T-helper 17 cell (primary cell): ENCODE measurements at regions not wholly inside any gene's neighbourhood (a gene's known extent, or its start where the extent isn't known, plus 50 kb on each side); places are given as distances from the start of the nearest gene placed in this dataset.
"Not testable (repeated sequence)": the region's sequence is repeated elsewhere in the genome, so short reads cannot be mapped to it uniquely, and the experiment has no call there.

Source experiments
- ATAC-seq: fragments of 150-1000 bp; cut with Tn5 transposase; 2 replicates; pipeline ENCODE4 v1.10.0; 2021; ENCODE audit warnings: mild to moderate bottlenecking, moderate library complexity
- DNase-seq, 3 donors: peaks; one replicate each; pipeline versions ENCODE4 v3.0.0 to v3.0.0-alpha.2; 2020 to 2021
- H3K9me3 ChIP-seq: one replicate; pipeline ENCODE4 v1.7.0; 2013; ENCODE audit warnings: low read length, mild to moderate bottlenecking; ENCODE audit not compliant: control insufficient read depth, poor library complexity, severe bottlenecking
- H3K27ac Mint-ChIP-seq: one replicate; pipeline ENCODE4 v1.8.0; 2022; ENCODE audit warnings: mild to moderate bottlenecking, moderate library complexity, mixed read lengths
- H3K27me3 Mint-ChIP-seq: one replicate; pipeline ENCODE4 v1.8.0; 2022; ENCODE audit warnings: mixed read lengths
- H3K36me3 Mint-ChIP-seq: one replicate; pipeline ENCODE4 v1.8.0; 2022; ENCODE audit warnings: low read depth, mixed read lengths
- H3K4me1 Mint-ChIP-seq: one replicate; pipeline ENCODE4 v1.8.0; 2022; ENCODE audit warnings: mild to moderate bottlenecking, mixed read lengths
- H3K4me3 Mint-ChIP-seq: one replicate; pipeline ENCODE4 v1.8.0; 2022; ENCODE audit warnings: mild to moderate bottlenecking, moderate library complexity, mixed read lengths

DNA sequence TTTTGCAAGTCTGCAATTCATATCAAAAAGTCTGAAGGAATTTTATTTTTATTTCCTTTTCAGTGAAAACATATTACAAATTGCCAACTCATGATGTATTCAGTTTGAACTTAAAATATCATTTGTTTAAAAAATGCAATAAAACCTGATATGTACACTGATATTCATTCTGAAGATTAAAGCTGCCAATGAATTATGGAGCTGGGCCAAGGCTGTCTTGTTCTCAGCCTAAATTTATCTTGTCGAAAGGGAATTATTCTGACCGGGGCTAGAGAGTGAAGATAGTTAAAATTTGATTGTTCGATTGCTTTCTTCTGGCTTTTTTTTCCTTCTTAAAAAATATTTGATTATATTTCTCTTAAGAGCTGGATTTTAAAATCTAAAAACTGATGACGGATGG lies 54.0 kb upstream of the RBFOX1 start:
- no peaks in the 10 kb centered on the region for H3K4me1 Mint-ChIP-seq
- DNase-seq: no peak

DNA sequence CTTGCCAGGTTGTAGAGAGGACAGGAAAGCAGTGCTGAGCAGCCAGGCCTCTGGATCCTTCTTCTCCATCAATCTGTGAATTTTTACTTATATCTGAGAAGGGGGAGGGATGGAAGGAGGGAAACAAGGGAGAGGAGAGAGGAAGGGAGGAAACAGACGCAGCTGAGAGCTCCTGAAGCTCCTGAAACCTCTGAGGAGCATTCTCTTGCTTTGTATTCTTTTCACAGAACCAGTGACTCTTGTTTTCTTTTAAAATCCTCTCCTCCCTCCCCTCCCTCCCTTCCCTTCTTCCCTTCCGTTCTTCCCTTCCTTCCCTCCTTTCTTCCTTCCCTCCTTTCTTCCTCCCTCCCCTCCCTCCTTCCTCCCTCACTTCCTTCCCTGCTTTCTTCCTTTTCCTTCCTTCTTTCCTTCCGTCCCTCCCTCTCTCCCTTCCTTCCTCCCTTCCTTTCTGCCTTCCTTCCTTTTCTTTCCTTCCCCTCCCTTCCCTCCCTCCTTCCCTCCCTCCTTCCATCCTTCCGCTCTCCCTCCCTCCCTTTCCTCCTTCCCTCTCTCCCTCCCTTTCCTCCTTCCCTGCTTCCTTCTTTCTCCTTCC lies 60.0 kb upstream of the RBFOX1 start:
- no peak overlapping the region for H3K27ac Mint-ChIP-seq
- ATAC-seq (no peak), DNase-seq (no peak)
- H3K9me3 ChIP-seq: no peaks in the 10 kb centered on the region
- no peaks in the 10 kb centered on the region for H3K36me3 Mint-ChIP-seq
- no peaks in the 10 kb centered on the region for H3K4me1 Mint-ChIP-seq
- no peak overlapping the region for H3K4me3 Mint-ChIP-seq
- H3K27me3 Mint-ChIP-seq: no peaks in the 10 kb centered on the region

More for the DNA sequence above, 54.0 kb upstream of the RBFOX1 start:
- Mint-ChIP-seq H3K36me3 (no peaks in the 10 kb centered on the region), H3K27ac (no peak overlapping the region), H3K27me3 (no peaks in the 10 kb centered on the region), H3K4me3 (no peak overlapping the region)
- no peaks in the 10 kb centered on the region for H3K9me3 ChIP-seq
- ATAC-seq: no peak

DNA sequence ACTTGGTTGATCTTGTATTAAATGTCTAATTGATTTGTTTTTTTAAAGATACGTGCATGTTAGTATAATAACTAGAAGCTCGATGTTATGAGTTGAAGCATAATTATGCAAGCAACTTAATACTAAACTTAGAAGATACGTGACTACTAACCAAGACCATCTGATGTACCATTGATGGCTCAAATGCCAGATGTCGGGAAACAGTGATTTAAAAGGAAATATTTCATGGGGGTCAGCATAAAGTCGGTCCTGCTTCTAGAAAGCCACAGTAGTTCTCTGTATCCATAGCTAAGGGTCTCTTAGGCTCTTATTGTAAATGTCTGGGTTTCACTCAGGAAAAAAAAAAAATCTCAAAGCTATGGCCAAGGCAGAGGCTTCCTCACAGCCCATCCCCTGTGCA lies 61.2 kb upstream of the RBFOX1 start:
- ATAC-seq (no peak), DNase-seq (no peak)
- no peaks in the 10 kb centered on the region for H3K9me3 ChIP-seq
- Mint-ChIP-seq H3K36me3 (no peaks in the 10 kb centered on the region), H3K4me1 (no peaks in the 10 kb centered on the region), H3K4me3 (no peak overlapping the region), H3K27ac (no peak overlapping the region), H3K27me3 (no peaks in the 10 kb centered on the region)

DNA sequence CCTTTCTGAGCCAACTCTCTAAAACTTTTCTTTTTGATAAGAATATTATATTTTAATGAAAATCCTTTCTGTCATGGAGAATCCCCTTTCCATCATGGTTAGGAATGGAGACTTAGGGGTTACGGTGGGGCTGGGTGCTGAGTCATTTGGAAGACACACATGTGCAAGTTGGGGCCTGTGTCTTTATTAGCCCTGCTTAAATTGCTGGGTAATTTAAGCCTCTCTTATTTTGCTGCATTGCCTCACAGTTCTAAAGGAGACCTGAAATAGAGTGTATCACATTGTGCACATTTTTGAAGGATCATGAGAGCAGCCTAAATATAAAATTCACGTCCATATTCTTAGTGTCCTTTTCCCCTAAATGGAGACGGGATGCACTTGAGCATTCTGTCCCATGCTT lies 61.8 kb upstream of the RBFOX1 start:
- H3K4me3 Mint-ChIP-seq: no peak overlapping the region
- H3K27me3 Mint-ChIP-seq: no peaks in the 10 kb centered on the region
- no peak for DNase-seq
- ATAC-seq: no peak
- H3K36me3 Mint-ChIP-seq: no peaks in the 10 kb centered on the region
- H3K27ac Mint-ChIP-seq: no peak overlapping the region
- H3K4me1 Mint-ChIP-seq: no peaks in the 10 kb centered on the region
- H3K9me3 ChIP-seq: no peaks in the 10 kb centered on the region

DNA sequence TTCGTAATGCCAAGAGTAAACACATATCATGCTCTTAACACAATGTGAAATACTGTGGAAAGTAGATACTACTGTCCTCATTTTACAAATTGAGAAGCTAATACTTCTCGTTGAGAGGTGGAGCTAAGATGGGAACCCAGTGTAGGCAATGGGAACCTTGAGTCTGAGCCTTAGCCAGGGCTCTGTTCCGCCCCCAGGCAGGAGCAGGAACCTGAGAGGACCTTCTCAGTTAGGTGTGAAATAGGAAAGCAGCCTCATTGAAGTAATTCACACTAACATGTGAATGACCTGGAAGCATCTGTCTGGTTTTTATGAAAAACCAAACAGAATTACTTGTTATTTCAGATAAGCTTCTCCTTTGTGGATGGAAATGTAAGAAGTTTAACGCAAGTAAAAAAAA lies 62.6 kb upstream of the RBFOX1 start:
- no peak for DNase-seq
- H3K4me1 Mint-ChIP-seq: no peaks in the 10 kb centered on the region
- no peak overlapping the region for H3K4me3 Mint-ChIP-seq
- no peak overlapping the region for H3K27ac Mint-ChIP-seq
- ATAC-seq: no peak
- H3K27me3 Mint-ChIP-seq: no peaks in the 10 kb centered on the region
- H3K9me3 ChIP-seq: no peaks in the 10 kb centered on the region
- H3K36me3 Mint-ChIP-seq: no peaks in the 10 kb centered on the region

DNA sequence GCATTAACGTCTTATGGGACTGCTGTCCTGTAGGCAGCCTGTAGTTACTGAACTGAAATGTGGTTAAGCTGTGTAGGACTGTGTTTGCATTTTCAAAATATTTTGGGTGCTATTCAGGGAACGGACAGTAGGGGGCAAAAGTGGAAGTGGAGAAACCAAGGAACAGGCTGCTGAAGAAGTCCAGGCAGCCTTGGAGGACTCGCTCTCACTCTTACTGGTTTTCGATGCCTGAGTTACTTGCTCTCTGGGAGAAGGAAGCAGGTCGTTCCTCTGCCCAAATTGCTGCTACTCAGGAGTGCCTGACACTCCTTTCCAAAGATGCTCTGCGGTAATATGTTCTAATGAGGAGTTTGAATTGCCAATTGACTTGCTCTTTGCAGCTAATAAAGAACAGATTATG lies 64.5 kb upstream of the RBFOX1 start:
- H3K27me3 Mint-ChIP-seq: no peaks in the 10 kb centered on the region
- H3K9me3 ChIP-seq: no peaks in the 10 kb centered on the region
- no peak overlapping the region for H3K27ac Mint-ChIP-seq
- DNase-seq (no peak), ATAC-seq (no peak)
- no peak overlapping the region for H3K4me3 Mint-ChIP-seq
- H3K36me3 Mint-ChIP-seq: no peaks in the 10 kb centered on the region
- H3K4me1 Mint-ChIP-seq: no peaks in the 10 kb centered on the region

DNA sequence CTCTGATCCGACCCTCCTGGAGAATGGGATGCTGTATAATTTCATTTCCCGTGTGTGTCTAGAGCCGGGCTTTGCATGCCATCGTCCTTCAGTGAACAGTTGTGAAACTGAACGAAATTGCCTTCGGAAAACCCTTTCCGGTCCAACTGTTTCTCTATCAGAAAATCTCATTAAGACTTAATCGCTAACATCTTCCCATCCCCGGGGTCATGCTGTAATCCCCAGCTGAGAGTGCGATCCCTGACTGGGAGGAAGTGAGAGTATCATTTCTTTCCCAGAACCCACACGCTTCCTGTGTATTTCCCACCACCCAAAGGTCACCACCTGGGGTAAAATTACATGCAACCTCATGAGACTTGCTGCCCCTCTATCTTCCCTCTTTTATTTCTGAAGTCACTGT lies 75.6 kb upstream of the RBFOX1 start:
- peaks cover 3% of the 10 kb centered on the region for H3K9me3 ChIP-seq
- ATAC-seq: no peak
- no peaks in the 10 kb centered on the region for H3K27me3 Mint-ChIP-seq
- H3K4me3 Mint-ChIP-seq: no peak overlapping the region
- H3K4me1 Mint-ChIP-seq: no peaks in the 10 kb centered on the region
- H3K36me3 Mint-ChIP-seq: no peaks in the 10 kb centered on the region
- H3K27ac Mint-ChIP-seq: no peak overlapping the region
- no peak for DNase-seq

DNA sequence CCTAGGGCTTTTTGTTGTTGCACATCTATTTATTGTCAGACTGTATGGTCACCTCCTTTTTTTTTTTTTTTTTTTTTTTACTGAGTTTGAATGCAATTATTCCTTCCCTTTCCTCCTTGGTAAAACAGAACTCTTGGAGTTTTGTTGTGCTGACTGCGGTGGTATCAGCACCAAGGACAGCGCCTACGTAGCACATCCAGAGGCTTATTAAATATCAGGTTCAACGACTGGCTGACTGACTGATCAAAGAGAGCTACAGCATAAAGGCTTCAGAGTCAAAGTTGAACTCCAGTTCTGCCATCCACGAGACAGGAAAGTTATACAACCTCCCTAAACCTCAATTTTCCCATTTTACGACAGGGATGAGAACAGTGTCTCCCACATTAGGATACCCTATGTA lies 86.1 kb upstream of the RBFOX1 start:
- Mint-ChIP-seq H3K27me3 (no peaks in the 10 kb centered on the region), H3K27ac (no peak overlapping the region), H3K4me3 (no peak overlapping the region), H3K36me3 (no peaks in the 10 kb centered on the region), H3K4me1 (no peaks in the 10 kb centered on the region)
- no peaks in the 10 kb centered on the region for H3K9me3 ChIP-seq
- ATAC-seq (no peak), DNase-seq (no peak)

DNA sequence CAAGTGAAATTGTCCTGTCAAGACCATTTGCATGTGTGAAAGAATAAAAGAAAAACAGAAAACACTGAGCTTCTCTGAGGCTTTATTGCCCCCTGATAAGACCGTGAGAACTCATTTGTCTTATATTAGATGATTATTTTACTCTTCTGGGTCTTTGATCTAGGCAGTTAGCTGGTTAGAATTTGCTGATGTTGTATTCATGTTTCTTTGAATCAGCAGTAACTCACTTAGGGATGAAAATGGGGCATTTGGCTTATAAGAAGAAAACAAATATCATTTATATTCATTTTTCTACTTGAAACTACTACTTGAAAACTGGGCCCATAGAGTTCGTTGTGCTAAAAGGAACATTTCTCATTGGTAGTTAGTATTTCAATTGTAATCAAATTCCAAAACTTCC lies 93.1 kb upstream of the RBFOX1 start:
- Mint-ChIP-seq H3K4me1 (no peaks in the 10 kb centered on the region), H3K4me3 (no peak overlapping the region), H3K27me3 (no peaks in the 10 kb centered on the region), H3K27ac (no peak overlapping the region), H3K36me3 (no peaks in the 10 kb centered on the region)
- H3K9me3 ChIP-seq: no peaks in the 10 kb centered on the region
- DNase-seq (no peak), ATAC-seq (no peak)

DNA sequence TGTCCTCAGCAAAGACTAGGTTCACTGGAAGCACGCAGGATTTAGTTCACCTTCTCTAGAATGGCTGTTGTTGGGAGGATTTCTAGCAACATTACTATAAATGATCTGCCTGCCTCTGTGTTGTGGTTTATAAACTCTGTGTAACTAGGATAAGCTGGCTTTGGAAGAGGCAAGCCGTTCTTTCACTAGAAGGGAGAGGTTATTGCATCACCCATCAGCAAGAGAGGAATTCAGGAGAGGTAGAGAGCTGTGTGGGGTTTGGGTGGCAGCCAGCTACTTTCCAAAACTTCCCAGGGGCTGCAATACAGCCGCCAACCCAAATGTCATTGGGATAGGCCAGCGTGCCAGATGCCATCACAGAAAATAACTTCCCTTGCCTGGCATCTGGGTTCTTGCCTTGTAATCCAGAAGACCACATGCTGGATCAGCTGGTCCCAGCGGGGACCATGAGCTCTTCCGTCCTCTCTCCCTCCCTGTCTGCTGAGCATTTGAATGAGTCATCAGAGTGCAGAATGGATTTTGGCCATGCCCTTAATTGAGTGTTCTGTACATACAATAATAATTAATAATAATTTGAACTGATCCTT lies 95.7 kb upstream of the RBFOX1 start:
- H3K4me1 Mint-ChIP-seq: no peaks in the 10 kb centered on the region
- H3K27ac Mint-ChIP-seq: no peak overlapping the region
- DNase-seq (no peak), ATAC-seq (no peak)
- no peaks in the 10 kb centered on the region for H3K36me3 Mint-ChIP-seq
- H3K4me3 Mint-ChIP-seq: no peak overlapping the region
- no peaks in the 10 kb centered on the region for H3K27me3 Mint-ChIP-seq
- no peaks in the 10 kb centered on the region for H3K9me3 ChIP-seq

DNA sequence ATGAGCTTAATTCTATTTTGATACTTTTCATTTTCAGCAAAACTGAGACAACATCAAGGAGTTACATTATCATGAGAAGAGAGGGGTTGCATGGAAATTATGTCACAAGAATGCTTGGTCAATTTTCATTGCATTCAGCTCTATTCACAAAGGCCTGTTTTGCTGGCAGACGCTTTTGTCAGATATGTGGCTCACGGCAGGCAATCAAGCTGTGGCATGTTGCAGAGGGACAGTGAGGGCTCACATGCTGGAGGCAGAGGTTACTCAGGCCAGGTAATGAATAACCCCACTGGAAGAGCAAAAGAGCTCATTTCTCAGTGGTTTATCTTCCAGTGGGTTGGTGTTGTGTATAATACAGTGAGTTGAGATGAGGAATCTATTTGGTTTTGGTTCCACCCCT lies 98.7 kb upstream of the RBFOX1 start:
- no peak for DNase-seq
- H3K27me3 Mint-ChIP-seq: no peaks in the 10 kb centered on the region
- H3K4me3 Mint-ChIP-seq: no peak overlapping the region
- H3K36me3 Mint-ChIP-seq: no peaks in the 10 kb centered on the region
- no peaks in the 10 kb centered on the region for H3K9me3 ChIP-seq
- H3K27ac Mint-ChIP-seq: no peak overlapping the region
- H3K4me1 Mint-ChIP-seq: no peaks in the 10 kb centered on the region
- ATAC-seq: no peak

DNA sequence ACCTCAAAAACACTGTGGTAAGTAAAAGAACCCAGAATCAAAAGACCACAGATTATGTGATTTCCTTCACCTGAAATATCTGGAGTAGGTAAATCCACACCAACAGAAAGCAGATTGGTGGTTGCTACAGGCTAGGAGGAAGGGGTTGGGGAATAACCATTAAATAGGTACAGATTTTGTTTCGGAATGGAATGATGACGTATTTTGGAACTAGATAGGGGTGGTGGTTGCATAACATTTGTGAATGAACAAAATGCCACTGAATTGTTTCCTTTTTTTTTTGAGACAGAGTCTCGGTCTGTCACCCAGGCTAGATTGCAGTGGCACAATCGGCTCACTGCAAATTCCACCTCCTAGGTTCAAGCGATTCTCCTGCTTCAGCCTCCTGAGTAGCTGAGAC lies 100.9 kb upstream of the RBFOX1 start:
- H3K9me3 ChIP-seq: no peaks in the 10 kb centered on the region
- Mint-ChIP-seq H3K4me1 (no peaks in the 10 kb centered on the region), H3K36me3 (no peaks in the 10 kb centered on the region), H3K4me3 (no peak overlapping the region), H3K27me3 (no peaks in the 10 kb centered on the region), H3K27ac (no peak overlapping the region)
- ATAC-seq (no peak), DNase-seq (no peak)

DNA sequence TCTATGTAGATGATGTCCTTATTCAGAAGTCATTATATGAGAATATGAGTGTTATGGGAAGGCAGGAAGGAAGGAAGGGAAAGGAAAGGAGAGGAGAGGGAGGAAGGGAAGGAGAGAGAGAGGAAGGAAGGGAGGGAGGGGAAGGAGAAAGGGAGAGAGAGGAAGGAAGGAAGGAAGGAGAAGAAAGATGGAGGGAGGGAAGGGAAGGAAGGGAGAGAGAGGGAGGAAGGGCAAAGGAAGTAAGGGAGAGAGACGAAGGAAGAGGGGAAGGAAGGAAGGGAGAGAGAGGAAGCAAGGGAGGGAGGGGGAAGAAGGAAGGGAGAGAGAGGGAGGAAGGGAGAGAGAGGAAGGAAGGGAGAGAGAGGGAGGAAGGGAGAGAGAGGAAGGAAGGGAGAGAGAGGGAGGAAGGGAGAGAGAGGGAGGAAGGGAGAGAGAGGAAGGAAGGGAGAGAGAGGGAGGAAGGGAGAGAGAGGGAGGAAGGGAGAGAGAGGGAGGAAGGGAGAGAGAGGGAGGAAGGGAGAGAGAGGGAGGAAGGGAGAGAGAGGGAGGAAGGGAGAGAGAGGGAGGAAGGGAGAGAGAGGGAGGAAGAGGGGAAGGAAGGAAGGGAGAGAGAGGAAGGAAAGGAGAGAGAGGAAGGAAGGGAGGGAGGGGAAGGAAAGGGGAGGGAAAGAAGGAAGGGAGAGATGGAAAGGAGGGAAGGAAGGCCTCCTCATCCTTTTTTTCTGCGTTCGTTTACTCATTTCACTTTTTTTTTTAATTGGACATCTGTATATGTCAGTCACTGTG lies 103.0 kb upstream of the RBFOX1 start:
- ATAC-seq, H3K4me3 Mint-ChIP-seq, H3K27ac Mint-ChIP-seq, H3K4me1 Mint-ChIP-seq, H3K27me3 Mint-ChIP-seq, H3K36me3 Mint-ChIP-seq, DNase-seq, H3K9me3 ChIP-seq: not testable (repeated sequence)

DNA sequence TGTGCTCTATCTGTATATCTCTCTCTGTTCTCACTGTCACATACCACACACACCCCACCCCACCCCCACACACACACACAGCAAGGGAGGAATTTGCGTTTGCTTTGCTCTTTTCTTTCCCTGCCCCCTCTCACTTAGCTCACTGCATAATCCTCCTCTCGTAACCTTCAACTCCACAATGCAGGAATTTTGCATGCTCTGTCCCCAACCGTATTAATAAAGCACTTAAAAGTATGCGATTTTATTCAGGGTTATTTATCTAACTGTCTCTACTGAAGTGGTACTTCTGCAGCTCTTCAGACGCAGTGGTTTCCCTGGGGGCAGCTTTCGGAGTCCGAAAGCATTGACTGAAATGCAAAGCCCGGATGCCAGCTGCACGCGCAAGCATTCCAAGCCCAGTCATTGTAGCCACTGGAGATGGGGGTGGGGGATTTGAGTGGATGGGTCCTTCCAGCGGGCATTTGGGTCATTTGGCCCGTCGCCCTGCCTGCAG lies 105.4 kb upstream of the RBFOX1 start:
- no peaks in the 10 kb centered on the region for H3K9me3 ChIP-seq
- H3K27ac Mint-ChIP-seq: no peak overlapping the region
- H3K36me3 Mint-ChIP-seq: no peaks in the 10 kb centered on the region
- H3K27me3 Mint-ChIP-seq: no peaks in the 10 kb centered on the region
- ATAC-seq: no peak
- no peaks in the 10 kb centered on the region for H3K4me1 Mint-ChIP-seq
- DNase-seq: no peak
- no peak overlapping the region for H3K4me3 Mint-ChIP-seq
